Renal pelvis (tissue), 1 donor: ENCODE measurements at regions not wholly inside any gene's neighbourhood (a gene's known extent, or its start where the extent isn't known, plus 50 kb on each side); places are given as distances from the start of the nearest gene placed in this dataset.

Source experiments
- DNase-seq: peaks from one replicate; pipeline ENCODE4 v3.0.0-alpha.2; 2013

DNA sequence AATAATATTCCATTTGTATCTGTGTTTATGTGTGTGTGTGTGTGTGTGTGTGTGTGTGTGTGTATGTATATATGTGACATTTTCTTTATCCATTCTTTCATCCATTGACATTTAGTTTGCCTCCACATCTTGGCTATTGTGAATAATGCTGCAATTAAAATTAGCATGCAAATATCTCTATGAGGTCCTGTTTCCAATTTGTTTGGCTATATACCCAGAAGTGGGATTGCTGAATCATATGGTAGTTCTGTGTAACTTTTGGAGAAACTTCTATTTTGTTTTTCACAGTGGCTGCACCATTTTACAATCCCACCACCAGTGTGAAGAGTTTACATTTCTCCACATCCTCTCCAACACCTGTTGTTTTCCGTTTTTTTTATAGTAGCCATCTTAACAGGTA, 53.1 kb downstream of the CH25H start:
- DNase-seq = no peak

- DNase-seq = no peak
Measured at GRCh38 chr10:89153116-89153515, 54.0 kb downstream of the CH25H start.

DNA sequence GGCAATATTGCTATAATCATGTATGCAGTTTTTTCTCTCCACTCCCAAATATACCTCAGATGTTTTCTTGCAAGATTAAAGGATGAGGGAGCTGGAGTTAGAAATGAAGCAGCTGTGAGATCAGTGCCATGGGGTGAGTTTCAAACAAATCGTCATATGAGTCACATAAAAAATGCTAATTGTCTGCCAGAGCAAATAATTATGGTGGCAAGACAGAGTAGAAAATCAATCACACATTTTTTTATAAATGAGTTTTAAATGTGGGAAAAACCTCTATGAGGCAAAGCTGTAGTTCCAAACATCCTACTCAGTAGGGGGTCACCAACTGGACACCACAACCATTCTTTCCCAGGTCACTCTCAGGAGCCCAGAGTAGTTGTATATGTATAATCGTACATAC, 55.3 kb downstream of the CH25H start:
- no peak for DNase-seq

GRCh38 chr10:89148061-89148460, 59.1 kb downstream of the CH25H start:
- no peak for DNase-seq

GRCh38 chr10:89147256-89147655, 59.9 kb downstream of the CH25H start:
- DNase-seq = no peak

GRCh38 chr10:89144836-89145235, 62.3 kb downstream of the CH25H start:
- DNase-seq = peak; percentile 4

- no peak for DNase-seq
Measured at GRCh38 chr10:89142590-89142989, 64.5 kb downstream of the CH25H start.

DNA sequence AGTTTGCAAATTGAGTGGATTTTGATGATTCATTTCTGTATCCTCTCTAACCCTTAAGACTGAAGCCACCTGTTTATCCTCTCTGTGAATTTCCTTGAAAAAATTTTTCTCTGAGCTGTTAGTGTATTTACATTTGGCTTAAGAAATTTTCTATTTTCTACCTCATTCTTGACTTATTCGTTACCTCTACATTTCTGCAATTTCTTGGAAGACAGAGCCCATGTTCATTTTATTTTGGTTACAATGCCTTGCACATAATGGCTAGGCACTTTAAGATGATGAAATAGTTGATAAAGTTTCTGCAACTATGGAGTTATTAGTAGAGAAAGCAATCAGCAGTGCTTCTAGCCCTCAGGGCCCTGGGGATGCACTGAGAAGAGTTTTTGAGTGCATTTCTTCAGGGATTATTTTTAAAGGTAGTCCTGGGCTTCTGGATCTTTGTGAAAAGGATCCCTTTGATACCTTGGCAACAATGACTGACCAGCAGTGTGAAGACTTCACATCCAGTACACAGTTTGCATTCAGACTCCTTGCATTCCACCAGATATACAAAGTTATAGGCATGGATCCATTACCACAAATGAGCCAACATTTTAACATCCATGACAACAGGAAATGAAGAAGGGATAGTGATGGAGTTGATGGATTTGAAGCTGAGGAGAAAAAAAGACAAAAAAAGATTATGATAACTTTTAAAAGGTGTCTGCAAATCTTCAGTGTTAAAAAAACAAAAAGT, 68.2 kb downstream of the CH25H start:
- no peak for DNase-seq

DNA sequence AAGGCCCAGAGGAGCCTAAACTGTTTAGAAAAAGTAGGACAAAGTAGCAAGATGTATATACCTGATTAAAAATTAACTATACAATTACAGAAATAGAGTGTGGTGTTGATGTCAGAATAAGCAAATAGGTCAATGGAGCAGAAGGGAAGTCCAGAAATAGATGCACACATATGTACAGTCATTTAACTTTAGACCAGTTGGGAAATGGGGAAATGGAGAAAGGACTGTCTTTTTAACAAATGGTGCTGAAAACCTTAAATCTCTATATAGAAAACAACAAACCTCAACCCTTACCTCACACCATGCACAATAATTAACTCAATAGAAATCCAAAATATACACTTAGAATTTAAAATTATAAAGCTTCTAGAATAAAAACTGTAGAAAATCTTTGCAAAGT, 72.2 kb downstream of the CH25H start:
- no peak for DNase-seq

DNA sequence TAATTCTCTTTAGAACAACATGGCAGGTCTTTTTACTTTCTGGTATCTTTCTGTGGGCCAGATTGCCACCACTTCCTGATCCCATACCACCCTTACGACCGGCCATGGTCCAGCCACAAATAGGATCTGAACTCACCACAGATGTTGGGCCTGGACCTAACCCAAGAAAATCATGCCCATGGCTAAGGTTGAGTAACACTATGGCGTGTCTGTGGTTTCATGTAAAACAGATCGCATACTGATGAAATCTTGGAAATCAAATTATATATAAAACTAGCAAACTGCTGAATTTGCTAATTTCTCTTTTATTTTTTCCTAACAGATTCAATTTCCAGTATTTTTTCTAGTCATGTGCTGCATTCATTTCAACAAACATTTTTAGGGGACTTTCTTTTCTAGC, 77.2 kb downstream of the CH25H start:
- DNase-seq = no peak

- no peak for DNase-seq
Measured at GRCh38 chr10:89122433-89123051, 84.6 kb downstream of the CH25H start.

GRCh38 chr10:89121764-89122020, 85.4 kb downstream of the CH25H start:
- no peak for DNase-seq

GRCh38 chr10:89120931-89121763, 86.0 kb downstream of the CH25H start:
- no peak for DNase-seq

- DNase-seq = no peak
Measured at GRCh38 chr10:89119651-89120050, 87.5 kb downstream of the CH25H start.

DNA sequence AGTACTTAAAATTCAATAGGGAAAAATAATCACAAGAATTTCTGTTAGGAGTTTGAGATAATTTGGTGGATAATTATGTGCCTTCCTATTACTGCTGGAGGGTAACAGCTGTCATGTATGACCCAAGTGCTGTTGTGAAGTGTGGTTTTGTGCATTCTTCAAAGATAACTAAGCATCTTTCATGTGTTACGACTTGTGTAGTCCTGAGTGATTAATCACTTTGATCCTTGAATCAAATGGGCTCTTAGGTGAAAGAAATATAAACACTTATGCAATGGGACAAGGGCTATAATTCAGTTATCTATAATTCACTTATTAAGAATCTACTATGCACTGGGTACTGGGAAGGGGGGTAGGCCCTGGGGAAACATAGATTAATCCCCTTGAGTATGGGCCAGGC, 89.0 kb downstream of the CH25H start:
- DNase-seq = no peak

GRCh38 chr10:89115876-89116627, 91.1 kb downstream of the CH25H start:
- no peak for DNase-seq

DNA sequence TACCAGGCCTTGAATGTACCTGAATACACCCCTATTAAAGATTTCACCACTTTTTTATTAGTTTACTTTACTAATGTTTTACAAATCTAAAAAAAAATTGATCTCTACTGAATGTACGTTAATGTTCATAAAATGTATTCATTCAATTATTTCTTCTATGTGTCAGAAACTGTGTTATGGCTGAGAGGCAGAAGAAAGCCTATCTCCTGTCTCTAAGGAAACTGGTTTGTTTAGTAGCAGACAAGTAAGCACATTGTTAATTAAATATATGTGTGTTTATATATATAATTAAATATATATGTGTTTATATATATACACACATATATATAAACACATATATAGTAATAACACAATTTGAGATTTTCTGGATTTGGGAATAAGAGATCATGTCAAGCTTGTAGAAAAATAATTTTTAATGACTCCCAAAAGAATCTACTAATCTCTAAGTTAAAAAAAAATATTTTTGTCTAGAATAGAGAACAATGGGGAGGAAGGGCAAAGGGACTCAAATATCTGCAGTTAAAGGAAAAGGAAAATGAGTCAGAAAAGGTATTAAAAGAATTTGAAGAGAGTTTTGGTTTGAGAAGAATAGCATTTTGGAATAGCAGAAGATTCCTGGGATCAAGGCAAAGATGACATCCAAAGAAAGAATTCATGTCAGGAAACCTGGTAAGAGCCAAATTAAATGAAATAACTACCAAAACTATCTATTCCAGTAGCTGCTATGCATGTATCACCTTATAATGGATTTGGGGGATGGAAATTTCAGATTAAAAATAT, 92.1 kb downstream of the CH25H start:
- no peak for DNase-seq

DNA sequence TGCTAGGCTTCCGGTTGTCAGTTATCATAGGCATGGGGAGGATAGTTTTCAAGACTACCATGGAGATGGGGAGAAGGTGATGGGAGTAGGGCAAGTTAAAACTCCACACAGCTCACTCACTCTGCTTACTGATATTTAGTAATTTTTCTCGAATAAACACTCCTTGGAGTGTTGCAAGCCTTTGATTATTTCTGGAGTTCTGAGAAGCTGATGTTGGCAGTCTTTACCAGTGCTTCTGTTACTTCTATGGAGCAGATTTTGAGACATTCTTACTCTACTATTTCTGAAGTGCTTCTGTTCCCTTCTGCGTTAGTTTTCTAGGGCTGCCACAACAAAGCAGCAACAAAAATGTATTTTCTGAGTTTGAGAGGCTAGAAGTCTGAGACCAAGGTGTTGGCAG, 104.4 kb downstream of the CH25H start:
- no peak for DNase-seq

DNA sequence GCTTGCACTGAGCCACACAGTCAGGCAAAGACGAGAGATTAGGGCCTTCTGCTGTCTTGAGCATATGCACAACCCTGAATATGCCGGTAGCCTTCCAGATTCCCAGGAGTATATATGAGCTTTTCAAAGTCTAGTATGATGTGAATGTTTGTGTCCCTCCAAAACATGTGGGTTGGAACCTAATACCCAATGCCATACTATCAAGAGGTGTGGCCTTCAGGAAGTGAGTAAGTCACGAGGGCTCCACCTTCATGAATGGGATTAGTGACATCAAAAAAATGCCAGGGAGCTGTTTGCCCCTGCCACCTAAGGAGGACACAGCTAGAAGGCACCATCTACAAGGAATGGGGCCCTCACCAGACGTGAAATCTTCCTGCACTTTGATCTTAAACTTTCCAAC, 105.2 kb downstream of the CH25H start:
- no peak for DNase-seq

- no peak for DNase-seq
Measured at GRCh38 chr10:89100680-89101079, 106.4 kb downstream of the CH25H start.

DNA sequence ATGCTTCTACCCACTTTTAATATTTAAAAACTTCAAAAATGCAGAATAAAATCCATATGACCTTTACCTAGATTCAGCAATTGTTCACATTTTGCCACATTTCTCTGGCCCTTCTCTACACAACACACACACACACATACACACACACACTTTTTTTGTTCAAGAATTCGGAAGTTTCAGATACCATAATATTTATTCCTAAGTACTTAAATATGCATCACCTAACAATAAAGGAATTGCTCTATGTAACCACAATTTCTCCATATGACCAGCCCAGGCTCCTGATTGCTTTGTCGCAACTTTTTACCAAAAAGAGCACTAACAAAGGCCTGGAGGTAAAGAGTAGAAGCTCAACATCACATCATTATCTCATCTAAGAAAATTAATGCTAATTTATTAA, 106.6 kb downstream of the FAS start:
- DNase-seq = no peak
